ENCODE measurements at regions not wholly inside any gene's neighbourhood (a gene's known extent, or its start where the extent isn't known, plus 50 kb on each side); places are given as distances from the start of the nearest gene placed in this dataset.

- TF ChIP-seq CTCF (IDR thresholded peaks at IDR 0.05 in 8 of 11, conservative IDR thresholded peaks at IDR 0.05 in 3 of 11) = no peak
- no peak for TF ChIP-seq POLR2AphosphoS5 (IDR thresholded peaks at IDR 0.05)
Observed at GRCh38 chr3:117168896-117169295, 459.3 kb downstream of the TUSC7 start.

Measured in spleen (tissue), 7 donors.